ENCODE measurements at regions not wholly inside any gene's neighbourhood (a gene's known extent, or its start where the extent isn't known, plus 50 kb on each side); places are given as distances from the start of the nearest gene placed in this dataset.
"Not testable (repeated sequence)": the region's sequence is repeated elsewhere in the genome, so short reads cannot be mapped to it uniquely, and the experiment has no call there.

DNA sequence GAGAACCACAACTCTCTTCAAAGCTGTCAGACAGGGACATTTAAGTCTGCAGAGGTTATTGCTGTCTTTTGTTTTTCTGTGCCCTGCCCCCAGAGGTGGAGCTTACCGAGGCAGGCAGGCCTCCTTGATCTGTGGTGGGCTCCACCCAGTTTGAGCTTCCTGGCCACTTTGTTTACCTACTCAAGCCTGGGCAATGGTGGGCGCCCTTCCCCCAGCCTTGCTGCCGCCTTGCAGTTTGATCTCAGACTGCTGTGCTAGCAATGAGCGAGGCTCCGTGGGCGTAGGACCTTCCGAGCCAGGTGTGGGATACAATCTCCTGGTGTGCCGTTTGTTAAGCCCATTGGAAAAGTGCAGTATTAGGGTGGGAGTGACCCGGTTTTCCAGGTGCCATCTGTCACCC, 822.1 kb downstream of the KCNMA1 start:
- WGBS, 2 donors = 75 to 89% methylated on average over 5 to 9 of the region's 9 CpGs
- intact Hi-C loops (cut with DNase I); H3K27ac ChIP-seq; DNase-seq; H3K4me3 ChIP-seq; H3K36me3 ChIP-seq (replicated peaks in 1 of 2; ENCODE audit: insufficient read depth in 1 of 2, low read depth in 2 of 2); ATAC-seq; H3K27me3 ChIP-seq; H3K4me1 ChIP-seq; H3K9me3 ChIP-seq: not testable (repeated sequence)

DNA sequence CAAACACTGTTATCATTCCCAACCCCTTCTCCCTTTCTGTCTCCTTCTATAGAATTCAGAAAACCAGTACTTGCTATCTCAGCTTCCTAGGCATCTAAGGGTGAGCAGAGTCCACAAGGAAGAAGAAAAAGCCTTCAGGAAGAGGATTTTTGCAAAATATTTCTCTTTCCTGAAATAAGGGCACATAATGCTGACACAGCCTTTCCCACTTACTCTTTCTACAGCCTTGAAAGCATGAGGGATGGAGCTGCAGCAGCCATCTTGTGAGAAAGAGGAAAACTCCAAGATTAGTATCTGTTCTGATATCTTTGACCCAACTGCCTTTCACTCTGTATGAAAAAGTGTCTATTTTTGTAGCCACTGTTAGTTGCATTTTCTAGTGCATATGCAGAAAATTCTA, 826.2 kb downstream of the KCNMA1 start:
- Histone ChIP-seq H3K4me1 (no peaks in the 10 kb centered on the region), H3K27me3 (no peaks in the 10 kb centered on the region), H3K27ac (no peak overlapping the region), H3K9me3 (no peaks in the 10 kb centered on the region), H3K36me3 (replicated peaks in 1 of 2; ENCODE audit: insufficient read depth in 1 of 2, low read depth in 2 of 2) (no peaks in the 10 kb centered on the region), H3K4me3 (no peak overlapping the region)
- intact Hi-C loops (cut with DNase I) = no loop called here
- TF ChIP-seq POLR2A (IDR thresholded peaks at IDR 0.05) = no peak
- TF ChIP-seq, protein P1, sequence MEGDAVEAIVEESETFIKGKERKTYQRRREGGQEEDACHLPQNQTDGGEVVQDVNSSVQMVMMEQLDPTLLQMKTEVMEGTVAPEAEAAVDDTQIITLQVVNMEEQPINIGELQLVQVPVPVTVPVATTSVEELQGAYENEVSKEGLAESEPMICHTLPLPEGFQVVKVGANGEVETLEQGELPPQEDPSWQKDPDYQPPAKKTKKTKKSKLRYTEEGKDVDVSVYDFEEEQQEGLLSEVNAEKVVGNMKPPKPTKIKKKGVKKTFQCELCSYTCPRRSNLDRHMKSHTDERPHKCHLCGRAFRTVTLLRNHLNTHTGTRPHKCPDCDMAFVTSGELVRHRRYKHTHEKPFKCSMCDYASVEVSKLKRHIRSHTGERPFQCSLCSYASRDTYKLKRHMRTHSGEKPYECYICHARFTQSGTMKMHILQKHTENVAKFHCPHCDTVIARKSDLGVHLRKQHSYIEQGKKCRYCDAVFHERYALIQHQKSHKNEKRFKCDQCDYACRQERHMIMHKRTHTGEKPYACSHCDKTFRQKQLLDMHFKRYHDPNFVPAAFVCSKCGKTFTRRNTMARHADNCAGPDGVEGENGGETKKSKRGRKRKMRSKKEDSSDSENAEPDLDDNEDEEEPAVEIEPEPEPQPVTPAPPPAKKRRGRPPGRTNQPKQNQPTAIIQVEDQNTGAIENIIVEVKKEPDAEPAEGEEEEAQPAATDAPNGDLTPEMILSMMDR (IDR thresholded peaks at IDR 0.05) = no peak
- ATAC-seq (no peak), DNase-seq (no peak)

DNA sequence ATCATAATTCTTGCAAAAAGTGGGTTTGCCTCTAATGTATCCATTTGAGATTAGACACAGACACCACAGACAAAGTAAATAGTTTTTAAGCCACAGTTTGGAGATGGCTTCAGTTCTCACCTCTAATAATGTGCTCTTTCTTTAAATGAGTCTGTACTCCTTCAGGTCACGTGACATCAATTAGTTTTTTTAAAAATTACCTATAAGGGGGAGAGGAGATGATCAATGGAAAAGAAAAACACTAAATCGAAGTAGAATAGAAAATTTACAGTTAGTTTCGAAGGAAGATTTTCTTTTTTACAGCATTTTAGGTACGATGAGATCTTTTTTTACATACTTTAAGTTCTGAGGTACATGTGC, 849.2 kb downstream of the KCNMA1 start:
- no peak overlapping the region for H3K27ac ChIP-seq
- no peaks in the 10 kb centered on the region for H3K27me3 ChIP-seq
- TF ChIP-seq, protein P1 (IDR thresholded peaks at IDR 0.05) = no peak
- TF ChIP-seq POLR2A (IDR thresholded peaks at IDR 0.05) = no peak
- intact Hi-C loops (cut with DNase I) = no loop called here
- no peak for DNase-seq
- H3K4me1 ChIP-seq = no peaks in the 10 kb centered on the region
- WGBS, 2 donors = 62 to 64% methylated on average over 4 of the region's 4 CpGs
- no peak for ATAC-seq
- H3K9me3 ChIP-seq = no peaks in the 10 kb centered on the region
- no peaks in the 10 kb centered on the region for H3K36me3 ChIP-seq (replicated peaks in 1 of 2; ENCODE audit: insufficient read depth in 1 of 2, low read depth in 2 of 2)
- H3K4me3 ChIP-seq = no peak overlapping the region

DNA sequence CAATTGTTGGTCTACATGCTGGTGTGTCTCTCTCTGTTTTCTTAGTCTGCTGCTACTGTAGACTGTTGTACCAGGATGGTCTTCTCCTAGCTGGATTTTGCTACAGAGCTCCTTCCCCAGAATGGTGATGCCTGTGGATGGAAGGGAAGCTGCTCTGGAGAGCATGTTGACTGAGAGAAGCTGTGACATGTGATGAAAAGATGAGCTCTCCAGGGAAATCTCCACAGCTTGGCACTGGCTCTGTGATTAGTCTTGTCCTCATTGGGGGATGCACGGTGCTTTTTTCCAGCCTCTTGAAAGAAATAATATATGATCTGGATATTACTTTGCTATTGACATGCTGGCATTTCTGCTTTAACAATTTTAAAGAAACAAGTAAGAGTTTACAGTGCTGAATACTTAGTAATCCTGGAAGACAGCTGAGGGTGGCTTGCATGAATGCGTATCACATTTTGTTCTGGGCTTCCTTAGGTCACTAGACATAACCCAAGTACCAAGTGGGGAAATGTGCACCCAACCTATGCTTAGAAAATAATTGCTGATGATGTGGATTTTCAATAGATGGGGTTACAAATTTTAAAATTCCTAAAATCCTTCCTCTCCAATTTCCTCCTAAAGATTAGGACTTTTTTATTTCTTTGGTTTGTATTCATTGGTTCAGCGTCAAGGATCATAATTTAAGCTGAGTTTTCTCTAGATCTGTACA, 849.7 kb downstream of the KCNMA1 start:
- Histone ChIP-seq H3K27ac (no peak overlapping the region), H3K4me3 (no peak overlapping the region), H3K27me3 (no peaks in the 10 kb centered on the region), H3K9me3 (no peaks in the 10 kb centered on the region), H3K36me3 (replicated peaks in 1 of 2; ENCODE audit: insufficient read depth in 1 of 2, low read depth in 2 of 2) (no peaks in the 10 kb centered on the region), H3K4me1 (no peaks in the 10 kb centered on the region)
- intact Hi-C loops (cut with DNase I) = no loop called here
- 87 to 95% methylated on average over 3 of the region's 3 CpGs for WGBS, 2 donors
- ATAC-seq = no peak
- DNase-seq = no peak
- no peak for TF ChIP-seq POLR2A (IDR thresholded peaks at IDR 0.05)
- TF ChIP-seq, protein P1 (IDR thresholded peaks at IDR 0.05) = no peak

DNA sequence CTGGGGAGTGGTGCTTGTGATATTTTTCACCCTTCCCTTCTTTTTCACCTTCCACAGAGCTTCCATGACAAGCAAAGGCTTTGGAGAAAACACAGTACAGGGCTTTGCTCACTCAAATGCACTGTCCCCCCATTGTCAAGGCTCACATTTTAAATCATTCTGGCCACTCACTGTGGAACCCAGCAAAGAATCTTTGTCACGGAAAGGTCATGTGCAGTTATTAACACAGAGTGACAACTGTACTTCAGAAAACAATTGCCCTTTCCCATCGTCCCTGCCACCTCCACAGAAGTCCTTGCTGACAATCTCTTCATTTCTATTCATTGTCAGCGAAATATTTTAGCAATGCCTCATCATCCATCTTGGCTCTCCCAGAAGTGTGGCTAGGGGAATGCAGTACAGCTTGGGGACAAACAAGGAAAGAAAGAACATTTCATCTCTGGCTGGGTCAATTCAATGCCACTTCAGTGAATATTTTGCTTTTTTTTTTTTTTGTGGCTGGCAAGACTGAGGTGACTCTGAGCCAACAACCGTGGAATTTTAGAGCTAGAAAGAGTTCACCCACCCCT, 851.0 kb downstream of the KCNMA1 start:
- Histone ChIP-seq H3K9me3 (no peaks in the 10 kb centered on the region), H3K36me3 (replicated peaks in 1 of 2; ENCODE audit: insufficient read depth in 1 of 2, low read depth in 2 of 2) (no peaks in the 10 kb centered on the region), H3K27ac (no peak overlapping the region), H3K4me3 (no peak overlapping the region), H3K4me1 (no peaks in the 10 kb centered on the region), H3K27me3 (no peaks in the 10 kb centered on the region)
- 70 to 79% methylated on average over 4 of the region's 4 CpGs for WGBS, 2 donors
- no peak for TF ChIP-seq POLR2A (IDR thresholded peaks at IDR 0.05)
- TF ChIP-seq, protein P1 (IDR thresholded peaks at IDR 0.05) = no peak
- ATAC-seq (no peak), DNase-seq (no peak)
- intact Hi-C loops (cut with DNase I) = no loop called here

Measured in body of pancreas (tissue), 4 donors.